ENCODE measurements at regions not wholly inside any gene's neighbourhood (a gene's known extent, or its start where the extent isn't known, plus 50 kb on each side); places are given as distances from the start of the nearest gene placed in this dataset.

DNA sequence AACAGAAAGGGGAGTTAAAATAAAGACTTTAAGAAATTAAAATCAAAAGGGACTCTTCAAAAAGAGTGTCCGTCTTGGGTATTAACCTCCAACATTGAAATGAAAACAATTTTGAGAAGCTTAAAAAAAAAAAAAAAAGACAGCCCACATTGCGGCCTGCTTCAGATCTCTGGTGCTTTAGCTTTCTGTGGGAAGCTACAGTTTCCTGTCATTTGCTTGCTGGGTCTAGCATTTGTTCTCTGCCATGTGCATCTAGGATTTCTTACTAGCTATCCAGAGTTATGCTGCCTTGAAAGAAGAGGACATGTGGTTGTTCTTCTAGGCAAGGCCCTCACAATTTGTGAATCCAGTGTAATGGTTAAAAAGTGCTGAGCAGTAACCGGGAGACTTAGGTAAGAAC, 375.3 kb downstream of the SLC4A3 start:
- TF ChIP-seq, protein P1, sequence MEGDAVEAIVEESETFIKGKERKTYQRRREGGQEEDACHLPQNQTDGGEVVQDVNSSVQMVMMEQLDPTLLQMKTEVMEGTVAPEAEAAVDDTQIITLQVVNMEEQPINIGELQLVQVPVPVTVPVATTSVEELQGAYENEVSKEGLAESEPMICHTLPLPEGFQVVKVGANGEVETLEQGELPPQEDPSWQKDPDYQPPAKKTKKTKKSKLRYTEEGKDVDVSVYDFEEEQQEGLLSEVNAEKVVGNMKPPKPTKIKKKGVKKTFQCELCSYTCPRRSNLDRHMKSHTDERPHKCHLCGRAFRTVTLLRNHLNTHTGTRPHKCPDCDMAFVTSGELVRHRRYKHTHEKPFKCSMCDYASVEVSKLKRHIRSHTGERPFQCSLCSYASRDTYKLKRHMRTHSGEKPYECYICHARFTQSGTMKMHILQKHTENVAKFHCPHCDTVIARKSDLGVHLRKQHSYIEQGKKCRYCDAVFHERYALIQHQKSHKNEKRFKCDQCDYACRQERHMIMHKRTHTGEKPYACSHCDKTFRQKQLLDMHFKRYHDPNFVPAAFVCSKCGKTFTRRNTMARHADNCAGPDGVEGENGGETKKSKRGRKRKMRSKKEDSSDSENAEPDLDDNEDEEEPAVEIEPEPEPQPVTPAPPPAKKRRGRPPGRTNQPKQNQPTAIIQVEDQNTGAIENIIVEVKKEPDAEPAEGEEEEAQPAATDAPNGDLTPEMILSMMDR (IDR thresholded peaks at IDR 0.05; ENCODE audit: borderline replicate concordance, insufficient read depth, low read depth, low read length): no peak
- H3K4me3 ChIP-seq (ENCODE audit: low read depth, low read length): no peak overlapping the region

DNA sequence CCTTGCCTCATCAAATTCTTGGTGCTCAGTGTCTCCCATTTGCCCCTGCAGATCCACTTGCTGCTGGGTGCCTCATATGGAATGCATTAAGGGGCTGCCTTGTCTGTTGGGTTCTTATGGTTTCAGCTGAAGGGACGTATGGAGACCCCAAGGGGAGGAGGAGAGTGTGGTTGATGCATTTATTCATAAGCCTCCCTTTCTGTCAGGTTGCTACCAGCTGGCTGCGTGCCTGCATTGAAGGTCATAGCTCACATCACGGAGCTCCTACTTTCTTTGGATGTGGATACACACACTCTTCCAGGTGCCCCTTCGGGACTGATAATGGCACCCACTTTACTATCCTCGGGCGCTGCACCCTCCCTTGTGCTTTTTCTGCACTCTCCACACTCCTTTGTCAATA, 377.9 kb downstream of the SLC4A3 start:
- no peak overlapping the region for H3K4me3 ChIP-seq (ENCODE audit: low read depth, low read length)
- TF ChIP-seq, protein P1 (IDR thresholded peaks at IDR 0.05; ENCODE audit: borderline replicate concordance, insufficient read depth, low read depth, low read length): no peak

DNA sequence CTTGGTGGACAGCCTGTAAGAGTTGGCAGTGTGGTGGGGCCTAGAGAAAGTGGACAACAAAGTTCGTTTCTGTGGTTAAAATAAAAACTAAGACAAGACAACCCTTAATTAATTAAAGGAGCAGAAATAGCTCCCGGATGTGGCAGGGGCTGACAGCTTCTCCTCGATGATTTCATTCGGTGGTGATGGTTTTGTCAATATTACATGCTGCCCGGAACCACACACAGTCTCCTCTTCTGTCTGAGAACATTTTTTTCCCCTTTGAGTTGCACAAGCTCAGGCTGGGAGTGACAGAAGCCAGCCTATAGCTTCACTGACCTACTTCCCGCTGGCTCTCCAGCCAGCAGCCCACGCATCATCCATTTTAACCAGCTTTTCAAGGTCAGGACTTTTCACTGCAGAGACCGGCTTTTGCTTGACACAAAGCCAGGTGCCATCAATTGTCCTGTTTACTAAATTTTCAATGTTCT, 378.8 kb downstream of the SLC4A3 start:
- TF ChIP-seq, protein P1 (IDR thresholded peaks at IDR 0.05; ENCODE audit: borderline replicate concordance, insufficient read depth, low read depth, low read length): no peak
- no peak overlapping the region for H3K4me3 ChIP-seq (ENCODE audit: low read depth, low read length)

- TF ChIP-seq, protein P1 (IDR thresholded peaks at IDR 0.05; ENCODE audit: borderline replicate concordance, insufficient read depth, low read depth, low read length): no peak
- H3K4me3 ChIP-seq (ENCODE audit: low read depth, low read length): no peak overlapping the region
Measured at GRCh38 chr2:220011859-220012258, 384.4 kb downstream of the SLC4A3 start.

DNA sequence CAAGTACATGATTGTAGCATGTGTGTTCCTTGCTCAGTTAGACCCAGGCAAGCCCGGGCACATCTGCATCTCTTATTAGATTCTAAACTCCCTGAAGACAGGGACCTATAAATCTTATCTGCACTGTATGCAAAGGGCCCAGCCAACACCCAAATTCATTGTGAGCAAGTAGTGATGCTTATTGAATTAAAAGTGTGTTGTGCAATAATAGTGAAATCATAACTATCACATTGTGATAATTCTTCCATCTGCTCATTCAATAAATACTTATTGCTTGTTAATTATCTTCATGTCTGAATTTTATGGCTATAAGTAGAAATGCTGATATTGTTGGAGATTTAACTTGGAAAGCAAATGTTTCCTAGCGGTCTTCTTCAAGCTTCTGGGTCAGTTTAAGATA, 387.5 kb downstream of the SLC4A3 start:
- TF ChIP-seq, protein P1 (IDR thresholded peaks at IDR 0.05; ENCODE audit: borderline replicate concordance, insufficient read depth, low read depth, low read length): no peak
- H3K4me3 ChIP-seq (ENCODE audit: low read depth, low read length): no peak overlapping the region

- TF ChIP-seq, protein P1 (IDR thresholded peaks at IDR 0.05; ENCODE audit: borderline replicate concordance, insufficient read depth, low read depth, low read length): no peak
- no peak overlapping the region for H3K4me3 ChIP-seq (ENCODE audit: low read depth, low read length)
Measured at GRCh38 chr2:220015576-220015975, 388.1 kb downstream of the SLC4A3 start.

GRCh38 chr2:220025207-220025606, 397.8 kb downstream of the SLC4A3 start:
- H3K4me3 ChIP-seq (ENCODE audit: low read depth, low read length): no peak overlapping the region
- TF ChIP-seq, protein P1 (IDR thresholded peaks at IDR 0.05; ENCODE audit: borderline replicate concordance, insufficient read depth, low read depth, low read length): no peak

Measured in GM12875 (cell line).